ENCODE measurements at regions not wholly inside any gene's neighbourhood (a gene's known extent, or its start where the extent isn't known, plus 50 kb on each side); places are given as distances from the start of the nearest gene placed in this dataset.

DNA sequence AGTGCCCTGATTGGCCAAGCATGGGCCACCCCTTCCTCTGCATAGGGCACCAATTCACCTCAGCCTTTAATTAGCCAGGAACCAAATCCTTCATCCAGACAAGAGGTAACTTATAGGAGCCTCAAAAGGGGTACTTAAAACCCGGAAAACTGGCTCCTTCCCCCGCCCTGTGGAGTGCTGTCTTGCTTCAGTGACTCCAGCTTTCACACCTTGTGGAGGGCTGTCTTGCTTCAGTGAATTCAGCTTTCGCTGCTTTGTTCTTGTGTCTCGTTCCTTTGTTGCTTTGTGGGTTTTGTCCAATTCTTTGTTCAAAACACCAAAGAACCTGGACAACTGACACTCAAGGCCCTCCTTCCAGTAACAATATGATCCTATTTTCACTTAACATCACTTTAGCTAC, 82.2 kb upstream of the FRG1 start:
- TF ChIP-seq FOXP2 (optimal IDR thresholded peaks at IDR 0.05; ENCODE audit: borderline replicate concordance, extremely low read depth, extremely low read length, insufficient read depth), result no peak
- TF ChIP-seq SIN3A (IDR thresholded peaks at IDR 0.05; ENCODE audit: borderline replicate concordance, insufficient read depth, low read length), result no peak
- TF ChIP-seq, protein P1, sequence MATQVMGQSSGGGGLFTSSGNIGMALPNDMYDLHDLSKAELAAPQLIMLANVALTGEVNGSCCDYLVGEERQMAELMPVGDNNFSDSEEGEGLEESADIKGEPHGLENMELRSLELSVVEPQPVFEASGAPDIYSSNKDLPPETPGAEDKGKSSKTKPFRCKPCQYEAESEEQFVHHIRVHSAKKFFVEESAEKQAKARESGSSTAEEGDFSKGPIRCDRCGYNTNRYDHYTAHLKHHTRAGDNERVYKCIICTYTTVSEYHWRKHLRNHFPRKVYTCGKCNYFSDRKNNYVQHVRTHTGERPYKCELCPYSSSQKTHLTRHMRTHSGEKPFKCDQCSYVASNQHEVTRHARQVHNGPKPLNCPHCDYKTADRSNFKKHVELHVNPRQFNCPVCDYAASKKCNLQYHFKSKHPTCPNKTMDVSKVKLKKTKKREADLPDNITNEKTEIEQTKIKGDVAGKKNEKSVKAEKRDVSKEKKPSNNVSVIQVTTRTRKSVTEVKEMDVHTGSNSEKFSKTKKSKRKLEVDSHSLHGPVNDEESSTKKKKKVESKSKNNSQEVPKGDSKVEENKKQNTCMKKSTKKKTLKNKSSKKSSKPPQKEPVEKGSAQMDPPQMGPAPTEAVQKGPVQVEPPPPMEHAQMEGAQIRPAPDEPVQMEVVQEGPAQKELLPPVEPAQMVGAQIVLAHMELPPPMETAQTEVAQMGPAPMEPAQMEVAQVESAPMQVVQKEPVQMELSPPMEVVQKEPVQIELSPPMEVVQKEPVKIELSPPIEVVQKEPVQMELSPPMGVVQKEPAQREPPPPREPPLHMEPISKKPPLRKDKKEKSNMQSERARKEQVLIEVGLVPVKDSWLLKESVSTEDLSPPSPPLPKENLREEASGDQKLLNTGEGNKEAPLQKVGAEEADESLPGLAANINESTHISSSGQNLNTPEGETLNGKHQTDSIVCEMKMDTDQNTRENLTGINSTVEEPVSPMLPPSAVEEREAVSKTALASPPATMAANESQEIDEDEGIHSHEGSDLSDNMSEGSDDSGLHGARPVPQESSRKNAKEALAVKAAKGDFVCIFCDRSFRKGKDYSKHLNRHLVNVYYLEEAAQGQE (IDR thresholded peaks at IDR 0.05; ENCODE audit: insufficient read depth in 1 of 2, low read depth in 2 of 2, low read length in 2 of 2), result no peak
- TF ChIP-seq TAF1 (IDR thresholded peaks at IDR 0.05; ENCODE audit: borderline replicate concordance, insufficient read depth, low read length), result no peak
- TF ChIP-seq POLR2AphosphoS5 (IDR thresholded peaks at IDR 0.05; ENCODE audit: low read depth, low read length), result no peak

DNA sequence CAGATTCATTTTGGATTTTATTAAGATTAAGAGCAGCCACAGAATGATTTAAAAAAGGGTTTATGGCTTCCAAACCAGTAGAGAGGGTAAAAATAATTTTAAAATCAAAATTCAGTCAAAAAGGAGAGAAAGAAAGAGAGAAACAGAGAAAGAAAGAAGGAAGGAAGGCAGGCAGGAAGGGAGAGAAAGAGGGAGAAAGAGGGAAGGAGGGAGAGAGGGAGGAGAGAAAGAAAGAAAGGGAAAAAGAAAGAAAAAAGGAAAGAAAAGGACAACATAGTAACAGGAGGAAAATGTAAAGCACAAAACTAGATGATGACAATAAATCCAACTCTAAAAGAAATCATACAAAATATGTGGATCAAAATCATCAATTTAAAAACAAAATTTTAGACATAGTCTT, 79.6 kb upstream of the FRG1 start:
- TF ChIP-seq TAF1 (IDR thresholded peaks at IDR 0.05; ENCODE audit: borderline replicate concordance, insufficient read depth, low read length) (no peak), FOXP2 (optimal IDR thresholded peaks at IDR 0.05; ENCODE audit: borderline replicate concordance, extremely low read depth, extremely low read length, insufficient read depth) (no peak), POLR2AphosphoS5 (IDR thresholded peaks at IDR 0.05; ENCODE audit: low read depth, low read length) (no peak), SIN3A (IDR thresholded peaks at IDR 0.05; ENCODE audit: borderline replicate concordance, insufficient read depth, low read length) (no peak)
- TF ChIP-seq, protein P1 (IDR thresholded peaks at IDR 0.05; ENCODE audit: insufficient read depth in 1 of 2, low read depth in 2 of 2, low read length in 2 of 2), result no peak

DNA sequence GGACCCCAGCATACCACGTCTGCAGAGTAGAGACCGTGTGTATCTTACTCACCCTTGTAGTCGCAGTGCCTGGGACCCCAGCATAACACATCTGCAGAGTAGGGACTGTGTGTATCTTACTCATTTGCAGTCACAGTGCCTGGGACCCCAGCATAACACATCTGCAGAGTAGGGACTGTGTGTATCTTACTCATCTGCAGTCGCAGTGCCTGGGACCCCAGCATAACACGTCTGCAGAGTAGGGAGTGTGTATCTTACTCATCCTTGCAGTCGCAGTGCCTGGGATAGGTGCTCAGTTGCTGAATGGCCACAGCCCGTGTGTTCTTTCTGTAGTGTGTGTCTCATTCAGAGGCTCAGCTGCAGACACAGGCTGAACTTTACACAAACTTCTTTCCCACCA, 71.4 kb upstream of the FRG1 start:
- TF ChIP-seq, protein P1 (IDR thresholded peaks at IDR 0.05; ENCODE audit: insufficient read depth in 1 of 2, low read depth in 2 of 2, low read length in 2 of 2), result no peak
- TF ChIP-seq FOXP2 (optimal IDR thresholded peaks at IDR 0.05; ENCODE audit: borderline replicate concordance, extremely low read depth, extremely low read length, insufficient read depth) (no peak), TAF1 (IDR thresholded peaks at IDR 0.05; ENCODE audit: borderline replicate concordance, insufficient read depth, low read length) (no peak), SIN3A (IDR thresholded peaks at IDR 0.05; ENCODE audit: borderline replicate concordance, insufficient read depth, low read length) (no peak), POLR2AphosphoS5 (IDR thresholded peaks at IDR 0.05; ENCODE audit: low read depth, low read length) (no peak)

DNA sequence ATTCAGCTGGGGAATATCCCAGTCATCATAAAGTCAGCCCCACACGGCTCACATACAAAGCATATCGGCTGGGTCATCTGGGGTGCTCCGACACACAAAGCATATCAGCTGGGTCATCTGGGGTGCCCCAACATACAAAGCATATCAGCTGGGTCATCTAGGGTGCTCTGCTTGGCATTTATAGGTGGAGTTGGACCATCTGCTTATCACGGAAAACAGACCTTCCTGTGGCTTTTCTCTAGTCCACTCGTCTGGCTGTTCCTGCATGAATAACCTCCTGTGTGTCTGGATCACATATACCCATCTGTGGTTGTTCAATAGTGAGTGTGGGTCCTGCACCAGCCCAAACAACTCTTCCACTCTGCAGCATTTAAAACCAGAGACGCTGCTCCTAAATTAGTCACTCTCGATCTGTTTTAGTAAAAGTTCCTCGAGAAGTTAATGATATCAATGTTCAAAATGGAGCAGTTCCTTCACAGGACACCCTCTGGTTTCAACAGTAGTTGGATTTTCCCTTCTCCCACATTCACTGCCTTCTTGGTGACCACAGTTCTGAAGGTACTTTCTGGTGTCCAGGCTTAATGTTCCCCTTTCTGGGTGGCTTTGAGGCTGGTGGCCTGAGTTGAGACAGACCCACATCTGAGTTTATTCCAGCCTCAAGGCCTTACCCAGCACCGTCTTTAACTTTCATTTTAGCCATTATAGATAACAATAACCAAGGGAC, 70.0 kb upstream of the FRG1 start:
- TF ChIP-seq SIN3A (IDR thresholded peaks at IDR 0.05; ENCODE audit: borderline replicate concordance, insufficient read depth, low read length) (no peak), FOXP2 (optimal IDR thresholded peaks at IDR 0.05; ENCODE audit: borderline replicate concordance, extremely low read depth, extremely low read length, insufficient read depth) (no peak), TAF1 (IDR thresholded peaks at IDR 0.05; ENCODE audit: borderline replicate concordance, insufficient read depth, low read length) (no peak), POLR2AphosphoS5 (IDR thresholded peaks at IDR 0.05; ENCODE audit: low read depth, low read length) (no peak)
- TF ChIP-seq, protein P1 (IDR thresholded peaks at IDR 0.05; ENCODE audit: insufficient read depth in 1 of 2, low read depth in 2 of 2, low read length in 2 of 2), result no peak
